HepG2 (cell line): ENCODE measurements at regions not wholly inside any gene's neighbourhood (a gene's known extent, or its start where the extent isn't known, plus 50 kb on each side); places are given as distances from the start of the nearest gene placed in this dataset.

Experiments used
- CREB3 ChIP-seq: sonication (generic); formaldehyde crosslinking; IDR thresholded peaks from 2 replicates; pipeline ENCODE4 v1.5.0; 2020; ENCODE audit warnings: missing genetic modification reagents
- CTCF ChIP-seq: sonication (generic); formaldehyde crosslinking; IDR thresholded peaks from 2 replicates; pipeline ENCODE4 v1.5.0; 2020; ENCODE audit warnings: mild to moderate bottlenecking, missing genetic modification reagents, moderate library complexity
- E2F1 ChIP-seq: sonication (generic); formaldehyde crosslinking; IDR thresholded peaks from 2 replicates; pipeline ENCODE4 v1.5.0; 2020; ENCODE audit warnings: missing genetic modification reagents
- GMEB2 ChIP-seq: IDR thresholded peaks from 2 replicates; pipeline ENCODE4 v1.6.1; 2016; ENCODE audit warnings: missing biosample characterization, missing genetic modification reagents, low read depth
- POLR2A ChIP-seq, 2 experiments: IDR thresholded peaks; 2 replicates each; pipeline ENCODE4 v1.6.1; 2011; ENCODE audit warnings: low read depth in 2 of 2, low read length in 2 of 2, mild to moderate bottlenecking in 1 of 2, moderate library complexity in 1 of 2; ENCODE audit not compliant: insufficient read depth in 1 of 2
- PRDM15 ChIP-seq: sonication (generic); formaldehyde crosslinking; IDR thresholded peaks from 2 replicates; pipeline ENCODE4 v1.4.0; 2020; ENCODE audit warnings: missing genetic modification reagents
- RXRA ChIP-seq: sonication (generic); formaldehyde crosslinking; IDR thresholded peaks from 2 replicates; pipeline ENCODE4 v1.5.1; 2020; ENCODE audit warnings: missing genetic modification reagents

- no peak for TF ChIP-seq CREB3 (CRISPR knock-in tag)
- TF ChIP-seq POLR2A (IDR thresholded peaks at IDR 0.05; ENCODE audit: insufficient read depth in 1 of 2, low read depth in 2 of 2, low read length in 2 of 2), result no peak
- no peak for TF ChIP-seq E2F1
- no peak for TF ChIP-seq PRDM15 (CRISPR knock-in tag)
- no peak for TF ChIP-seq RXRA (CRISPR knock-in tag)
- TF ChIP-seq CTCF (CRISPR knock-in tag), result no peak
- no peak for TF ChIP-seq GMEB2
Measured at GRCh38 chr6:170186941-170187668, 103.8 kb downstream of the DLL1 start.
